Psoas muscle (tissue), 7 donors: ENCODE measurements at regions not wholly inside any gene's neighbourhood (a gene's known extent, or its start where the extent isn't known, plus 50 kb on each side); places are given as distances from the start of the nearest gene placed in this dataset.

Source experiments
- ATAC-seq, 4 donors: fragments of 200-7000 bp; cut with Tn5 transposase; one replicate each; pipeline ENCODE4 v1.9.1; 2020; ENCODE audit warnings: moderate library complexity in 3 of 4, mild to moderate bottlenecking in 2 of 4
- DNase-seq, 2 donors: peaks; one replicate each; pipeline ENCODE4 v3.0.0-alpha.2; 2020
- H3K27ac ChIP-seq: fragments of 200-600 bp; one replicate; pipeline ENCODE4 v1.8.0; 2022
- H3K27me3 ChIP-seq, 3 donors: fragments of 200-600 bp in 1 of 3; one replicate each; pipeline versions ENCODE4 v1.6.1 to v1.8.0; 2013 to 2022; ENCODE audit warnings: low read length in 2 of 3, mild to moderate bottlenecking in 2 of 3, moderate library complexity in 1 of 3; ENCODE audit not compliant: insufficient read depth in 3 of 3
- H3K36me3 ChIP-seq, 2 donors: fragments of 200-600 bp in 1 of 2; one replicate each; pipeline versions ENCODE4 v1.6.1 to v1.8.0; 2013 to 2022; ENCODE audit warnings: low read depth in 1 of 2, mild to moderate bottlenecking in 1 of 2, moderate library complexity in 1 of 2; ENCODE audit not compliant: insufficient read depth in 1 of 2
- H3K4me1 ChIP-seq: fragments of 200-600 bp; one replicate; pipeline ENCODE4 v1.8.0; 2022
- H3K4me3 ChIP-seq: fragments of 200-600 bp; one replicate; pipeline ENCODE4 v1.8.0; 2022; ENCODE audit warnings: mild to moderate bottlenecking
- H3K9me3 ChIP-seq: fragments of 200-600 bp; one replicate; pipeline ENCODE4 v1.8.0; 2022
- CTCF ChIP-seq: fragments of 200-600 bp; IDR thresholded peaks from one replicate; pipeline ENCODE4 v1.8.0; 2022; ENCODE audit warnings: antibody characterized with exemption
- WGBS, 3 donors: extraction: QIAGEN DNeasy Blood & Tissue Kit; methylation state at CpG; one replicate each; pipeline versions ENCODE4 v1.1.6 to v1.1.7; 2013; 5-methylcytosine and 5-hydroxymethylcytosine counted together
- intact Hi-C, 2 donors: fragments of 100-400 bp; cut with DNase I; formaldehyde crosslinking; loops; one replicate each; pipeline versions ENCODE4 v1.11.0 to v1.14.2; 2022
- donor health status: healthy with polysubstance abuse.
- donor health status: DM: no; HTN: no; CAD: no; lungs with moderate emphysema.
- donor health status: Bipolar disorder and iron deficiency.
- donor health status: healthy.
- donor health status: DM: yes; HTN: yes; CAD: no.
- donor health status: DM: no; HTN: no; CAD: no.
- donor health status: DM: yes; HTN: yes; CAD: no.

- Histone ChIP-seq H3K27me3 (no peaks in the 10 kb centered on the region), H3K9me3 (no peaks in the 10 kb centered on the region), H3K27ac (no peak overlapping the region), H3K4me1 (peaks cover 4% of the 10 kb centered on the region), H3K36me3 (no peaks in the 10 kb centered on the region), H3K4me3 (no peak overlapping the region)
- ATAC-seq (no peak), DNase-seq (no peak)
- no peak for TF ChIP-seq CTCF
- 94 to 97% (median 95%) methylated on average over 8 of the region's 8 CpGs for WGBS, 3 donors
- intact Hi-C loops = loop anchor here in 1 of 2 donors (10.0 kb wide), 1 partner anchor 306 kb away; no protein-coding TSS in a partner anchor
Measured at GRCh38 chr10:94220717-94221116, 142.0 kb downstream of the NOC3L start.

DNA sequence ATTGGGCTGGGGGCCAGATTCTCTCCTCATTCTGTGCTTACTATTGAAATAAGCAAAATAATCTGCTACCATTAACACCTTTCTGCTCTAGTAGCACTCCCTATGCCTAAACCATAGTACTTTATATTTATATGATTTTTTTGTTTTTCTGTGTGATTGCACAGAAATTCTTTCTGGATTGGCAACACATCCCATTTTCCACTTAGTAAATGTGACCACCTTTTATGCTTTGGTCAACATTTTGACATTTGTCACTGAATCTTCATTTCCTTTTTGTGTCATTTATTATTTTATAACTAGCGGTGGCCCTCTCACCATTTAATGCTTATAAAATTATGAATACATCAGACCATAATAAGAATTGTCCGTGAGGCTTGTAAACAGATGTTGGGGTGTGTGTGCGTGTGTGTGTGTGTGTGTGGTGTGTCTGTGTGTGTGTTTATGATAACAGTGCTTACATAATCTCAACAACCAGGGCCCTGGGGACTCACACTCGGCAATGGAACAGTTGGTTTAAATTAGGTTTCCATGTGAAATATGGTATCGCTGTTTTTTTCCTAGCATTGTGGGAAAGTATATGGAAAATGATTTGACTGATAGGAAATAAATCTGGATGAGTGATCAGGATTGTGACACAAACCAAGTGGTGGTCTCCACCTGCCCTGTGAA is 138.9 kb downstream of the NOC3L start:
- peaks cover 4% of the 10 kb centered on the region for H3K4me1 ChIP-seq
- H3K36me3 ChIP-seq = no peaks in the 10 kb centered on the region
- H3K27ac ChIP-seq = no peak overlapping the region
- H3K27me3 ChIP-seq = no peaks in the 10 kb centered on the region
- ATAC-seq = no peak
- no peak overlapping the region for H3K4me3 ChIP-seq
- no peaks in the 10 kb centered on the region for H3K9me3 ChIP-seq
- intact Hi-C loops = loop anchor here in 1 of 2 donors (10.0 kb wide), 1 partner anchor 309 kb away; no protein-coding TSS in a partner anchor
- TF ChIP-seq CTCF = no peak
- DNase-seq = no peak
- WGBS, 3 donors = 57 to 66% (median 65%) methylated on average over 5 of the region's 5 CpGs

DNA sequence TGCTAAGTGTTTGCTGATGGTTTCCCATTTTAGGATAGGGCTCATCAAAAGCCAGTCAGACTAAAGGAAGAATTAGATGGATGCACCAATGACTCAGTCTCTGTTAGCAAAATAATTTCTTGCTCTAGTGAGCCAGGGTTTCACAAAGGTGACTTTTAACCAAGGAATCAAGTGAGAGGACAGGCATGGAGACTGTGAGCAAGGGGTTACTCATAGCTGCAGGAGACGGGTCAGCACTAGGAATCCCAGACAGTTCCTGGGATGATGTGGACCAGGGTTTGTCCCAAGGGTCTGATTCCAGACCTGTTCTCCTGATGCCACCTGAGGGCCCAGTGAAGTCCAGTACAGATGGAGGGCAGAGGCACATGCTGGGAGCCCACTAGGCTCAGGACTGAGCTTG is 138.1 kb downstream of the NOC3L start:
- Histone ChIP-seq H3K9me3 (no peaks in the 10 kb centered on the region), H3K4me3 (no peak overlapping the region), H3K27ac (no peak overlapping the region), H3K27me3 (no peaks in the 10 kb centered on the region), H3K4me1 (peaks cover 4% of the 10 kb centered on the region), H3K36me3 (no peaks in the 10 kb centered on the region)
- no peak for TF ChIP-seq CTCF
- intact Hi-C loops = loop anchor here in 1 of 2 donors (10.0 kb wide), 1 partner anchor 310 kb away; no protein-coding TSS in a partner anchor
- DNase-seq (no peak), ATAC-seq (no peak)
- 77 to 100% (median 81%) methylated on average over 1 of the region's 1 CpG for WGBS, 3 donors

DNA sequence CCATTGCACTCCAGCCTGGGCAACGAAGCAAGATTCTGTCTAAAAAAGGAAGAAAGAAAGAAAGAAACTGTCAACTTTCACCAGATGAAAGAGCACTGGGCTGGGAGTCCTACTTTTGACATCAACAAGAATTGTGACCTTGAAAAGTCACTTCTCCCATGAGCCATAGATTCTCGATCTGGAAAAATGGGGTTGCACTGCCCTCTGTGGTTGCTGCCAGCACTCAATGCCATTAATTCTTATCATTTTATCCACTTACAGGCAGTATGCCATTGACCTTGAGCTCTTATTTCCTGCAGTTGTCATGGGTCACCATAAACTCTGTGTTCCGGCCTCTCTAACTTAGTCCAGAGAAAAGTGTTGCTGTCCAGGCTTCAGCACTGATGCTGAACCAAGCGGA is 137.2 kb downstream of the NOC3L start:
- H3K36me3 ChIP-seq = no peaks in the 10 kb centered on the region
- TF ChIP-seq CTCF = peak; percentile 14
- no peak overlapping the region for H3K27ac ChIP-seq
- peaks cover 4% of the 10 kb centered on the region for H3K4me1 ChIP-seq
- no peaks in the 10 kb centered on the region for H3K27me3 ChIP-seq
- no peak overlapping the region for H3K4me3 ChIP-seq
- ATAC-seq = peak in 3 of 4 donors; percentile 23 to 56 (median 39)
- intact Hi-C loops = loop anchor here in 1 of 2 donors (10.0 kb wide), 1 partner anchor 311 kb away; no protein-coding TSS in a partner anchor
- WGBS, 3 donors = 31 to 53% (median 45%) methylated on average over 4 of the region's 4 CpGs
- H3K9me3 ChIP-seq = no peaks in the 10 kb centered on the region
- DNase-seq = no peak
